HEK293 (cell line): ENCODE measurements at regions not wholly inside any gene's neighbourhood (a gene's known extent, or its start where the extent isn't known, plus 50 kb on each side); places are given as distances from the start of the nearest gene placed in this dataset.

Experiments
- BCL11A ChIP-seq: fragments of 450-650 bp; formaldehyde crosslinking; IDR thresholded peaks from 2 replicates; pipeline ENCODE4 v1.5.1; 2016; ENCODE audit warnings: low read depth, missing biosample characterization, missing genetic modification characterization
- CTCF ChIP-seq: fragments of 450-650 bp; formaldehyde crosslinking; IDR thresholded peaks from 2 replicates; pipeline ENCODE4 v1.5.1; 2016; ENCODE audit warnings: missing biosample characterization, missing genetic modification characterization
- OSR2 ChIP-seq: fragments of 450-650 bp; formaldehyde crosslinking; IDR thresholded peaks from 2 replicates; pipeline ENCODE4 v1.5.1; 2016; ENCODE audit warnings: missing biosample characterization, missing genetic modification characterization
- TCF7L2 ChIP-seq: IDR thresholded peaks from 2 replicates; pipeline ENCODE4 v1.6.1; 2011; ENCODE audit warnings: low read depth, mild to moderate bottlenecking, inconsistent platforms, low read length, moderate library complexity, borderline replicate concordance
- ZBTB7A ChIP-seq: fragments of 450-650 bp; formaldehyde crosslinking; IDR thresholded peaks from 2 replicates; pipeline ENCODE4 v1.5.1; 2016; ENCODE audit warnings: low read depth, missing biosample characterization, missing genetic modification characterization
- ZNF19 ChIP-seq: fragments of 450-650 bp; formaldehyde crosslinking; IDR thresholded peaks from 2 replicates; pipeline ENCODE4; 2016; ENCODE audit warnings: missing biosample characterization, missing genetic modification characterization, low read depth
- ZNF2 ChIP-seq: fragments of 450-650 bp; formaldehyde crosslinking; IDR thresholded peaks from 2 replicates; pipeline ENCODE4 v1.5.1; 2016; ENCODE audit warnings: missing biosample characterization, missing genetic modification characterization
- ZNF274 ChIP-seq, 2 experiments: fragments of 200-500 bp in 1 of 2; fragments of 450-650 bp in 1 of 2; sonication (Bioruptor generic) in 1 of 2; formaldehyde crosslinking in 1 of 2; IDR thresholded peaks; 2 replicates each; pipeline versions ENCODE4 v1.5.1 to v1.6.1; 2014 to 2016; ENCODE audit warnings: borderline replicate concordance in 1 of 2, inconsistent platforms in 1 of 2, low read length in 1 of 2, missing biosample characterization in 1 of 2, missing genetic modification characterization in 1 of 2
- ZNF426 ChIP-seq: fragments of 450-650 bp; formaldehyde crosslinking; IDR thresholded peaks from 2 replicates; pipeline ENCODE4 v1.5.1; 2017; ENCODE audit warnings: missing biosample characterization, missing genetic modification characterization, mild to moderate bottlenecking, inconsistent platforms, moderate library complexity
- ZNF654 ChIP-seq: fragments of 450-650 bp; formaldehyde crosslinking; IDR thresholded peaks from 2 replicates; pipeline ENCODE4 v1.5.1; 2016; ENCODE audit warnings: low read depth, missing biosample characterization, missing genetic modification characterization
- ZNF776 ChIP-seq: fragments of 450-650 bp; formaldehyde crosslinking; IDR thresholded peaks from 2 replicates; pipeline ENCODE4 v1.5.0; 2017; ENCODE audit warnings: missing biosample characterization, missing genetic modification characterization, borderline replicate concordance
- TF ChIP-seq, protein P1 (sequence below): fragments of 450-650 bp; formaldehyde crosslinking; IDR thresholded peaks from 2 replicates; pipeline ENCODE4 v1.5.1; 2016; ENCODE audit warnings: missing biosample characterization, missing genetic modification characterization

GRCh38 chr5:88395264-88395663, 126.6 kb upstream of the TMEM161B start:
- TF ChIP-seq, protein P1, sequence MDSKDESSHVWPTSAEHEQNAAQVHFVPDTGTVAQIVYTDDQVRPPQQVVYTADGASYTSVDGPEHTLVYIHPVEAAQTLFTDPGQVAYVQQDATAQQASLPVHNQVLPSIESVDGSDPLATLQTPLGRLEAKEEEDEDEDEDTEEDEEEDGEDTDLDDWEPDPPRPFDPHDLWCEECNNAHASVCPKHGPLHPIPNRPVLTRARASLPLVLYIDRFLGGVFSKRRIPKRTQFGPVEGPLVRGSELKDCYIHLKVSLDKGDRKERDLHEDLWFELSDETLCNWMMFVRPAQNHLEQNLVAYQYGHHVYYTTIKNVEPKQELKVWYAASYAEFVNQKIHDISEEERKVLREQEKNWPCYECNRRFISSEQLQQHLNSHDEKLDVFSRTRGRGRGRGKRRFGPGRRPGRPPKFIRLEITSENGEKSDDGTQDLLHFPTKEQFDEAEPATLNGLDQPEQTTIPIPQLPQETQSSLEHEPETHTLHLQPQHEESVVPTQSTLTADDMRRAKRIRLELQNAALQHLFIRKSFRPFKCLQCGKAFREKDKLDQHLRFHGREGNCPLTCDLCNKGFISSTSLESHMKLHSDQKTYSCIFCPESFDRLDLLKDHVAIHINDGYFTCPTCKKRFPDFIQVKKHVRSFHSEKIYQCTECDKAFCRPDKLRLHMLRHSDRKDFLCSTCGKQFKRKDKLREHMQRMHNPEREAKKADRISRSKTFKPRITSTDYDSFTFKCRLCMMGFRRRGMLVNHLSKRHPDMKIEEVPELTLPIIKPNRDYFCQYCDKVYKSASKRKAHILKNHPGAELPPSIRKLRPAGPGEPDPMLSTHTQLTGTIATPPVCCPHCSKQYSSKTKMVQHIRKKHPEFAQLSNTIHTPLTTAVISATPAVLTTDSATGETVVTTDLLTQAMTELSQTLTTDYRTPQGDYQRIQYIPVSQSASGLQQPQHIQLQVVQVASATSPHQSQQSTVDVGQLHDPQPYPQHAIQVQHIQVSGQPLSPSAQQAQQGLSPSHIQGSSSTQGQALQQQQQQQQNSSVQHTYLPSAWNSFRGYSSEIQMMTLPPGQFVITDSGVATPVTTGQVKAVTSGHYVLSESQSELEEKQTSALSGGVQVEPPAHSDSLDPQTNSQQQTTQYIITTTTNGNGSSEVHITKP (tag by site-specific recombination): no peak
- TF ChIP-seq ZNF19 (tag by site-specific recombination) (no peak), CTCF (tag by site-specific recombination) (no peak), ZNF776 (no peak), ZNF274 (IDR thresholded peaks at IDR 0.05; ENCODE audit: low read length) (no peak), ZNF274 (tag by site-specific recombination; IDR thresholded peaks at IDR 0.05; ENCODE audit: borderline replicate concordance) (no peak), OSR2 (tag by site-specific recombination) (no peak), BCL11A (tag by site-specific recombination) (no peak), ZNF426 (tag by site-specific recombination) (no peak), TCF7L2 (no peak), ZNF2 (tag by site-specific recombination) (no peak), ZNF654 (tag by site-specific recombination) (no peak), ZBTB7A (tag by site-specific recombination) (no peak)
